NCI-H1048 (cell line): ENCODE measurements at regions not wholly inside any gene's neighbourhood (a gene's known extent, or its start where the extent isn't known, plus 50 kb on each side); places are given as distances from the start of the nearest gene placed in this dataset.
"Not testable (repeated sequence)": the region's sequence is repeated elsewhere in the genome, so short reads cannot be mapped to it uniquely, and the experiment has no call there.

Source experiments
- DNase-seq: peaks from one replicate; lab custom pipeline; 2025; lab: John Stamatoyannopoulos, UW

DNA sequence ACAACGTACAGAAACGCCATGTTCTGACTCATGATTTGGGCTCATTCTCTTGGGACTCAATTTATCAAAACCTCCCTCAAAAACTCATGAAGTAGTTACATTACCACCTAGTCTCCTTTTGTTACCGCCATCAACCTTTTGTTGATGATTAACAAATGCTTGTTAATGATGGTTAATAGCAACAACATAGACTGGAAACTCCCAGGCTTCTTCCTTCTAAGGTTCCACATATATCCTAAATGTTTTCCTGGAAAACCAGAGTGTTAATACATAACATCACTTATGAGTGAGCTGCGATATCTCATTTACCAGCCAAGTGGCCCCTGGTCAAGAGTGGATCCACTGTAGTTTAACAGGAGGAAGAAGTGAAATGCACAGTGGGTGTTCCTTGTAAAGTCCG lies 176.3 kb downstream of the ERMARD start:
- no peak for DNase-seq

DNA sequence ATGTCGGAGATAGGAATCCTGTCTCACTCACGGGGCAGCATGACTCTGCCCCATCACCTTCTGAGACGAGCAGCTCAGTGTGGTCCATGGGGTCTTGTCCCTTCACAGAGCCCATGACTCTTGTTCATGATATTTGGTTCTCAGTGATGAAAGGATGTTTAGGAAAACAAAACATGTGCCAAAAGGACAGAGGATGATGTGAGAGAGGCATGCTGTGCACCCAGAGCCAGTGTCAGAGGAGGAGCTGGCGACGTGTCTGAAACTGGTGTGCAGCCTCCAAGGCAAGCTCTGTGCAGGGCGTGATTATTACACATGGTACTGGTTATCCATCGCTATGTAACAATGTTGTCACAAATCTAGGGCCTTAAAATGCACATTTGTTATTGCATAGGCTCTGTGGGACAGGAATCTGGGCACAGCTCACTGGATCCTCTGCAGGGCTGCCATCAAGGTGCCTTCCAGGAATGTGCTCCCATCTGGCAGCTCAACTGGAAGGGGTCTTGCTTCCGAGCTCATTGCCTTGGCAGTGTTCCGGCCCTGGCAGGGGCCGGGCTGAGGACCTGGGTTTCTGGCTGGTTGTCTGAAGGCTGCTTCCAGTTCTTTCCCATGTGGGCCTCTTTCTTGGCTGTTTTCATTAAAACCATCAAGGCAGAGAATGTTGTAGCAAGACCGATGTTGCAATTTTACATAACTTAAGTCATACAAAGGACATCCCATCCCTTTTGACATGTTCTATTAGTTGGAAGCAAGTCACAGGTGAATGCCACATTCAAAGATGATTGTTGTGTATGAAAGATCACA lies 175.4 kb downstream of the ERMARD start:
- no peak for DNase-seq

- DNase-seq = no peak
Observed at GRCh38 chr6:169923468-169924464, 172.3 kb downstream of the ERMARD start.

DNA sequence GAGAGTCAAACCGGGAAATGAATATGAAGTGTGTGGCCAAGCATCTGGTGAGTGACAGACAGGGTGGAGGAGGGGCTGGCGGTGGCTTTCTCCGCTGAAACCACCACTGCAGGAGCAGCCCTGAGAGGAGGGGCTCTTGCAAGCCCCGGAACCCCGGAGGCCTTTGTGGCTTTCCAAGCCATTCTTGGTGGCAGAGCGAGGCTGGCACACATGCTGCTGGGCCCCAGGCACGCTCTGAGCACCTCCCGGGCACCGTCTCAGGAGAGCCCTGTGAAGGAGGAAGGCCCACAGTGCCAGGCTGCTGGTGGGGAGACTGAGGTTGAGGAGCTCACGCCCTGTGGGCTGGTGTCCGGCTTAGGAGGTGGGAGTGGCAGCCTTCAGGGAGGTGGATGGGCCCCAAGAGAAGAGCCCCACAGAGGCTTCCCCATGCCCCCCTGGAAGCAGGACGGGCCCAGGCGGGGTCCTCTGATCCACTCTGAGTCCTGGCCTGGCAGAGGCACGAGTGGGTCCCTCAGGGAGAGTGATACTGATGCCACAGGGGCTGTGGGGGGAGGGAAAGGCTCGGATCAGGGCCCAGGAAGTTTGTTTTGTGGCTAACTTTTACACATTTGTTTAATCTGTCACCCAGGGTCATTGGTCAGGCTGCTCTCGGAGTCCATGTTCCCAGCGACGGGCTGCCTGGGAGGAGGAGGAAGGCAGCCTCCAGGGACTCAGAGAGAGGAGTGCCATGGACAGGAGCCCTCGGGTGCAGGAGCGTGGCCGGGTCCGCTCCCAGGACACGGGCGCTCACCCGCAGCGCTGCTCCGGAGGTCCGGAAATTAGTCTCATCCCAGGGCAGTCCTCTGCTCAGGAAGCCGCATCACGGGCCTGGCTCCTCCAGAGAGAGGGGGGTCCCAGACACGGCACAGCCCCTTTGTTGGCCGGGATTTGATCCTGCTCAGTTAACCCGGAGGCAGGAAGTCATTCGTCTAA lies 170.7 kb downstream of the ERMARD start:
- no peak for DNase-seq

- DNase-seq = no peak
Observed at GRCh38 chr6:169921217-169921616, 169.8 kb downstream of the ERMARD start.

GRCh38 chr6:169920359-169921020 lies 169.1 kb downstream of the ERMARD start:
- DNase-seq = no peak

DNA sequence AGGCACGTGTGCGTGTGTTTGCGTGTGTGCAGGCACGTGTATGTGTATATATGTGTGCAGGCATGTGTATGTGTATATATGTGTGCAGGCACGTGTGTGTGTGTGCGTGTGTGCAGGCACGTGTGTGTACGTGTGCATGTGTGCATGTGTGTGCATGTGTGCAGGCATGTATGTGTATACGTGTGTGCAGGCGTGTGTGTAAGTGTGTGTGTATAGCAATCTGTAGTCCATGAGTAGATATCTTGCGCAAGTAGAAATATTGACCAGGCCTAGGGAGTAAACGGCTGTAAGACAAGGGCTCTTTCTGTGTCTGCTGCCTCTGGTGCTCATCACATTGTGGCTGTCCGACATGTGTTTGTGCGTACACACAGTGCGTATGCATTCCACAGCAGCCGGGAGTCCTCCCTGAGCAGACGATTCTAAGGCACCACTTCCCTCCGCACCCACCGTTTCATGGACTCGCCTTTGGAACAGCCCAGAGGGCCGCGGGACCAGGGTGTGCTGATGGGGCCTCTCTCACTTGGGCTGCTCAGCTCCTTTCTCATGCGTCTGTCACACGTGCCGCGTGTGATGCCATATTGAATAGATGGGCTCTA lies 167.6 kb downstream of the ERMARD start:
- no peak for DNase-seq

GRCh38 chr6:169918239-169918953 lies 167.0 kb downstream of the ERMARD start:
- no peak for DNase-seq

DNA sequence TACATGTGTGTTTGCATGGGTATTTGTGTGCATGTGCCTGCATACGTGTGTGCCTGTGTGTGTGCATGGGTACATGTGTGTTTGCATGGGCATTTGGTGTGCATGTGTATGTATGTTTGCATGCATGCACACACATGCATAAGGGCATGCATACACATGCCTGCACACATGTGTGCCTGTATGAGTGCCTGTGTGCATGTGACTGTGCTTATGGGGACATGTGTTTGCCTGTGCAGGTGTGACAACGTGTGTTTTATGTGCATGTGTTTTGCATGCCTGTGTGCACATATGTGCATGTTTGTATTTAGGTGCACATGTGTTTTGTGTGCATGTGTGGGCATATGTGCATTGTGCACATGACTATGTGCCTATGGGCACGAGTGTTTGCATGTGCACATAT lies 165.7 kb downstream of the ERMARD start:
- DNase-seq = no peak

- DNase-seq = no peak
Observed at GRCh38 chr6:169915769-169916550, 164.5 kb downstream of the ERMARD start.

GRCh38 chr6:169913745-169914144 lies 162.3 kb downstream of the ERMARD start:
- not testable (repeated sequence) for DNase-seq

GRCh38 chr6:169913096-169913638 lies 161.7 kb downstream of the ERMARD start:
- no peak for DNase-seq

DNA sequence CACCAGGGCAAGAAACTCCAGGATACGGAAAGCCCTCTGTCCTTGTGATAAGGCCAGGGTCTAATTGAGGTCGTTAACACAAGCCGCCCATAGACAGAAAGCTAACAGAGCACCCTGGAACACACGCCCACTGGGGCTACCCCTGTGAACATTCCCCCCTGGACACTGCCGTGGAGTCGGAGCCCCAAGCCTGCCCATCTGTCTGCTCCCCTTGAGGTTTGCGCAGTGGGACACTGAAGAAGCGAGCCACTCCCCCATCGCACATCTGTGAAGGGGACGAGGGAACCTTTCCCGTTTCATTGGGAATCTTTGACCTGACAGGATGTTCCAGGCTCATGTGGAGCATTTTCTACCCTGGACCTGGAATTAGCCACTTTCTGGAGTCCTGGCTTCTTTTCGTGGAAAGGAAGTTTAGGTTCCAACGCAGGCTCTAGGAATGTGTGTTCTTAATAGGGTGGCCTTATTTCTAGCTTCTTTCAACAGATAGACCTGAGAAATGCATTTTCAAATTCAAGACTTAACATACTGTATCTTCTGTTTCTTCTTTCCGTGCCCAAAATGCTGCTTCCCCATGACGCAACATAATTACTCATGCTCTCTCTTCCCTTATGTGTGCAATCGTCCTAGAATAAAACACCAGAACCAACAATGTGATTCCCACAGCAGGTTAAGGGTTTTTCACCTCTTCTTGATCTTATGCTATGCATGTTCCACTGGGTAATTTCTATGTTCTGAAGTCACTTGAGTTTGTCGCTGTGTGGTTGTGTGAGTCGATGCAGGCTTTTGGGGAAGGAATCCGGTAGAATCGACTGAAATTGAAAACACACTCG lies 161.1 kb downstream of the ERMARD start:
- no peak for DNase-seq

DNA sequence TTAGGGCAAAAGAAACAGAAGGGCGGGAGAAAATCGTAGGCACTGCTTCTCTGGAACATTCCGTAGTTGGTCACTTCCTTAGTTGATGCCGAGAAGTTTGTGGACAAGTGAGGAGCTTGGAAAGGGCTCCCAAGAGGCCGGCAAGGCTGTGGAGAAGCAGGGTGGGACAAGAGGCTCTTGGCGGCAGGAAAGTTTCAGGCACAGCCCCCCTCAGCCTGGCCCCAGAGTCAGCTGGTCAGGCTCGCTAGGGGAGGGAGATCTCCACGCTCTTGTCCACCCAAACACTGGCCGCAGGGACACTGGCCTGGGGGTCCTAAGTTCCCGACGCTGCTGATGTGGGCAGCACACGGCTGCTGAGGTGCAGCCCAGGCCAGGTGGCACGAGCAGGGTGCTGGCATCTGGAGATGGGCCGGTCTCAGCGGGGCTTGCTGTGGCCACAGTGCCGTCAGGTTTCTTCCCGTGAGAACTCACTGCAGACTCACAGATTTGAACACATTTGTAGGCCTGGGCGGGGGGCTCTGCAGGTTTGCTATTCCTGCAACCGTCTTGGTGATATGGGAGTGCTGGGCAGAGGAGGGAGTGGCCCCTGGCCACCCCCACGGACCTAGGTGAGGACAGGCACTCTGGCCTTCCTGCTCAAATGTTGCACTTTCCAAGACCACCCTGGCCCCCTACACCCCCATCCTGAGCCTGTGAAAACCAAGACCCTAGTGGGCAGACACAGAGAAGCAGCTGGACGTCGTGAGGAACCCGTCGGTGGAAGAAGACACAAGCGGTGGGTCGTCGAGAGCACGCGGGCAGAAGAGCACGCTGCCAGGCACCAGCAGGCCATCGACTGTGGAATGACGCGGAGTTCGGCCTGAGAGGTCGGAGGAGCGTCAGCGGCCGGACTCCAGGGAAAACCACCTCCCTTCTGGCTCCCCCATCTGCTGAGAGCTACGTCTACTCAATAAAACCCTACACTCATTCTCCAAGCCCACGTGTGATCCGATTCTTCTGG lies 160.1 kb downstream of the ERMARD start:
- no peak for DNase-seq

DNA sequence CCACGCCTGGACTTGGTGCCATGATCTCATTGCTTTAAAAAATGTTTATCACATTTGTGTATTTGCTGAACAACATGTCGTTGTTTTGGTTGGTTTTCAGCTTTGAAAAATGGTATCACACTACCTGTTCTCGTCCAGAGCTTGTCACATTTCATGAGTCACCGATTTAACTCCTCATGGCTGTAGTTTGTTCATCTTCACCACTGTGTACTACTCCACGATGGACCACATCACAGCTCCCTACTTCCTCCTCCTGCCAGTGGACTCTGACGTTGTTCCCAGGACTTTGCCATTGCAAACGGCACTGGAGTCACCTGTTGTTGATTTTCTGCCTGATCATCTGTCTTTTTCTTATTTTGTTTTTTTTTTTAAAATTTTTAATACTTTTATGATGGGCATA lies 157.7 kb downstream of the ERMARD start:
- DNase-seq = no peak

- DNase-seq = no peak
Observed at GRCh38 chr6:169908403-169908933, 157.0 kb downstream of the ERMARD start.
